ENCODE measurements at regions not wholly inside any gene's neighbourhood (a gene's known extent, or its start where the extent isn't known, plus 50 kb on each side); places are given as distances from the start of the nearest gene placed in this dataset.
A peak's percentile ranks its signal among the peaks of the same experiment; 100 is the strongest.
"Not testable (repeated sequence)": the region's sequence is repeated elsewhere in the genome, so short reads cannot be mapped to it uniquely, and the experiment has no call there.

- DNase-seq (ENCODE audit: low spot score) = no peak
Observed at GRCh38 chr6:15905488-15906419, 223.1 kb upstream of the MYLIP start.

DNA sequence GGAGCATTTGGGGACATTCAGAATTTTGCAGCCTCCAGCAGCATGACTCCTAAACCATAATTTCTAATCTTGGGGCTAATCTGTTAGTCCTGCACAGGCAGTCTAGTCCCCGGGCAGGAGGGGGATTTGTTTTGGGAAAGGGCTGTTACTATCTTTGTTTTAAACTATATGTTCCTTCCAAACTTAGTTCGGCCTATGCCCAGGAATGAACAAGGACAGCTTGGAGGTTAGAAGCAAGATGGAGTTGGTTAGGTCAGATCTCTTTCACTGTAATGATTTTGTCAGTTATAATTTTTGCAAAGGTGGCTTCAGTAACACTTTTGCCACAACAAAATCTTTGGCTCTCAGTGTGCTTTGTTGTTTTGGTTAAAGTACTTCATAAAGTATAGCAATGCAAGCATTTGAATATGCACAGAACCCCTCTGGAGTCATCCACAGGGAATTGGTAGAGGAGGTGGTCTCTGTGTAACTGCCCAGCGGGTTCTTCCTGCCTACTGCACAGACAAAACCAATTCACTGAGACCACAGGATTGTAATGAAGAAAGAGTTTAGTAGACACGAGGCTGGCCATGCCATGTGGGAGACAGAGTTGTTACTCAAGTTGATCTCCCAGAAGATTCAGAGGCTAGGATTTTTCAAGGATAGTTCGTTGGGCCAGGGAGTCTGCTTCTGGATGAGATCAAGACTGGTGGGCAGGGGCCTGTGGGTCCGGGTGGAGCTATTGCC, 224.1 kb upstream of the MYLIP start:
- DNase-seq (ENCODE audit: low spot score) = no peak

GRCh38 chr6:15901141-15902115, 227.5 kb upstream of the MYLIP start:
- DNase-seq (ENCODE audit: low spot score) = no peak

DNA sequence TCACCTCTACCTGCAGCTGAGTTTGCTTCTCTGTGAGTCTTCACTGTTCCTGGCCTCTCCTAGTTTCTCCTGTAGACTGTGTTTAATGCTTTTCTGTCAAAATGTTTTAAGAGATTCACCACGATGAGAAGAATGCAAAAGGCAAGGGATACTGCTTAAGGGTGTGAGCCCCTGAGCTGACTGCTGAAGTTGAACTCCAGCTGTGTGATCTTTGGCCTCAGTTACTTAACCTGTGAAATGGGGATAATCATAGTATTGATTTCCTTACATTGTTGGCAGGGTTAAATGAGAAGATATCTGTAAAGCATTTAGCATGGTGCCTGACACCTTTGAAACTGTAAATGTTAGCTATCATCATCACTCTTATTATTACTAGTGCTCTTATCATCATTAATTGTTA, 230.2 kb upstream of the MYLIP start:
- no peak for DNase-seq (ENCODE audit: low spot score)

DNA sequence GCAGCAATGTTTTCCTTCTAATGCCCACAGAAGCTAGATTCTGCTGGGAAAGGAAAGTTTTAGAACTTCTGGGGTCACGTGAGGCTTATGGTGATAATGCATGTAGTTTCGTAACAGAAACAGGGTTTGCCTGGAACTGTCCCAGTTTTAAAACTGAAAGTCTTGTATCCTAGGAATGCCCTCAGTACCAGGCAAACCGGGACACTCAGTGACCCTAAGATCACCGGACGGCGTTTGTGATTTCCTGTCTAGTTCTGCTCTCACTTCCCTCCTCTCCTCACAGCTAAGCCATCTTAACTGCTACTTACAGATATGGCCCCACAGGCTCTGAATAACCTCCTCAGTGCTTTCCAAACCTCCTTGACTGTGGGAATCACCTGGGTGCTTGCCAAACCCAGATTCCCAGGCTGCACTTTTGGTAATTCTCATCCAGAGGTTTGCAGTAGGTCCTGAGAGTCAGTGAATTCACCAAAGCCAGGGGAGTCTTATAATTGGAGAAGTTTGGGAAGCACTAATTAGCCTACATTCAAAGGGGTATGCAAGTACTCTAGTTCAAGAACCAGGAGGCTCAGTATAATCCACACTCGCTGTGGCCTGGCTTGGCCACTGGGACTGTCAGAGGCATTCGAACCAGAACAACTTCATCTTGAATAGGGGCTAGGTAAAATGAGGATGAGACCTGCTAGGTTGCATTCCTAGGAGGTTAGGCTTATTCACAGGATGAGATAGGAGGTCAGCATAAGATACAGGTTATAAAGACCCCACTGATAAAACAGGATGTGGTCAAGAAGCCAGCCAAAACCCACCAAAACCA, 231.6 kb upstream of the MYLIP start:
- no peak for DNase-seq (ENCODE audit: low spot score)

DNA sequence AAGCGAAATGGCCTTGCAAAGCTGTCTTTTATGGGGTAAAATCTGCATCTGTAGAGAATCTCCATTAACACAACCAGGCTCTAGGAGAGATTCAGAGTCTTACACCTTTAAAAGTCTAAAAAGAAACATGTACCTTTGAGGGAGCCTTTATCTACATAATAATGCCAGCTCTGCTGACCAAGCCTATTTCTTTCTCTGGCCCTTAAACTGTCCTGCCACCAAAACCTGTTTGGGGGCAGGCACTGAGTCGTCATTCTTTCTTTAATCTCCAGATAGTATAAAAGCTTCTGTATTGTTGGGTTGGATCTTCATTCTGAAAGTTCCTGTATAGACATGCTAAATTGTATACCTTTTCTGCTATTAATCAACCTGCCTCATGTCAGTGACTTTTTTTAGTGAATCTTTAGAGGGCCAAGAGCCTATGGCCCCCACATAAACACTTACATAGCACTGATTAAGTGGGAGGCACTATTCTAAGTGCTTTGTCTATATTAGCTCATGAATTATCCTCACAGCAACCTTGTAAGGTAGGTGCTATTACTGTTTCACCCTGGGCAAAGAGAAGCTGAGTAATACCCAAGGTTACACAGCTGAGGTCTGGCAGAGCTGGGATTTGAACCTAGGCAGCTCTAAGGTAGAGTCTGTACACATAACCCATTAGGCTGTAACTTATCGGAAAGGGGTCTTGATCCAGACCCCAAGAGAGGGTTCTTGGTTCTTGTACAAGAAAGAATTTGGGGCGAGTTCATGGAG, 232.3 kb upstream of the DTNBP1 start:
- no peak for DNase-seq (ENCODE audit: low spot score)

- DNase-seq (ENCODE audit: low spot score) = peak; percentile 23
Observed at GRCh38 chr6:15893556-15894253, 230.9 kb upstream of the DTNBP1 start.

GRCh38 chr6:15892369-15892768, 229.5 kb upstream of the DTNBP1 start:
- no peak for DNase-seq (ENCODE audit: low spot score)

- no peak for DNase-seq (ENCODE audit: low spot score)
Observed at GRCh38 chr6:15888798-15889772, 226.3 kb upstream of the DTNBP1 start.

GRCh38 chr6:15887491-15888461, 224.9 kb upstream of the DTNBP1 start:
- DNase-seq (ENCODE audit: low spot score) = no peak

GRCh38 chr6:15885624-15886023, 222.8 kb upstream of the DTNBP1 start:
- DNase-seq (ENCODE audit: low spot score) = no peak

DNA sequence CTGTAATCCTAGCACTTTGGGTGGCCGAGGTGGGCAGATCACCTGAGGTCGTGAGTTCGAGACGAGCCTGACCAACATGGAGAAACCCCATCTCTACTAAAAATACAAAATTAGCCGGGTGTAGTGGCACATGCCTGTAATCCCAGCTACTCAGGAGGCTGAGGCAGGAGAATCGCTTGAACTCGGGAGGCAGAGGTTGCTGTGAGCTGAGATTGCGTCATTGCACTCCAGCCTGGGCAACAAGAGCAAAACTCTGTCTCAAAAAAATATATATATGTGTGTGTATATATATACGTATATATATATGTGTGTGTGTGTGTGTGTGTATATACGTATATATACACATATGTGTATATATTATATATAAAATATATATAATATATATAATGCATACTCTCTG, 220.8 kb upstream of the DTNBP1 start:
- DNase-seq (ENCODE audit: low spot score) = not testable (repeated sequence)

DNA sequence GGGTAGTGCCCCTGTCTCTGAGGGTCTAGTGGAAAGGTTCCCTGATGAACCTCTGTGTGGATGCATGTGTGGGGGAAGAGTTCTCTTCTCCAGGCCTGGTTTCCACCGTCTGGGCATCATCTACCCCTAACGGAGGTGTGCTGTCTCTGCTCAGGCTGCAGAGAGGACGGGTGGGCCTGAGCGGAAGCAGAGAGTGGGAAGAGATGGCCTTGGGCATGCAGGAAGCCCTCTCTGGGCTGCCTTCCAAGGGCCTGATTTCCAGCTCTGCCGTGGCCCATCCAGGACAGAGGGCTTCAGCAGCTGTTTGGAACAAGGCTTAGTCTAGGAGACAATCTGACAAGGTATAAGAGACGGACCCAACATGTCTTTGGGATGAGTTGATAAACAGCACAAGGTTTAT, 220.1 kb upstream of the DTNBP1 start:
- DNase-seq (ENCODE audit: low spot score) = no peak

- DNase-seq (ENCODE audit: low spot score) = no peak
Observed at GRCh38 chr6:15882345-15882744, 219.5 kb upstream of the DTNBP1 start.

DNA sequence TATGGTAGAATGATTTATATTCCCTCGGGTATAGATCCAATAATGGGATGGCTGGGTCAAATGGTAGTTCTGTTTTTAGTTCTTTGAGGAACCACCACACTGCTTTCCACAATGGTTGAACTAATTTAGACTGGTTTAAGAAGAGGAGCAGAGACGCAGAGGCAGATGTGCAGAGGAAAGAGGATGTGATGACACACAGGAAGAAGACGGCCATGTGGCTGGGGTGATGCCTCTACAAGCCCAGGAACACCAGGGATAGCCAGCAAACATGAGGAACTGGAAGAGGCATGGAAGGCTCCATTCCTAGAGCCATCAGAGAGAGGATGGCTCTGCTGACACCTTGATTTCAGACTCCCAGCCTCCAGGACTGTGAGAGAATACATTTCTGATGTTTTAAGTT, 218.3 kb upstream of the DTNBP1 start:
- no peak for DNase-seq (ENCODE audit: low spot score)

GRCh38 chr6:15880262-15880973, 217.6 kb upstream of the DTNBP1 start:
- DNase-seq (ENCODE audit: low spot score) = no peak
